Thymus (tissue), 11 donors: ENCODE measurements at regions not wholly inside any gene's neighbourhood (a gene's known extent, or its start where the extent isn't known, plus 50 kb on each side); places are given as distances from the start of the nearest gene placed in this dataset.

Source experiments
- DNase-seq, 9 donors: peaks; one replicate each; pipeline ENCODE4 v3.0.0-alpha.2; 2013; ENCODE audit warnings: low spot score in 9 of 9, low read depth in 6 of 9, missing footprints in 1 of 9
- H3K27ac ChIP-seq, 2 donors: one replicate each; pipeline ENCODE4 v1.5.1; 2013; ENCODE audit warnings: control low read depth in 1 of 2, low read depth in 1 of 2, low read length in 1 of 2, mild to moderate bottlenecking in 1 of 2, moderate library complexity in 1 of 2
- H3K27me3 ChIP-seq, 2 donors: one replicate each; pipeline ENCODE4 v1.5.1; 2013; ENCODE audit warnings: low read length in 1 of 2; ENCODE audit not compliant: control insufficient read depth in 2 of 2, insufficient read depth in 1 of 2
- H3K36me3 ChIP-seq, 2 donors: one replicate each; pipeline ENCODE4 v1.5.1; 2013; ENCODE audit warnings: low read length in 1 of 2, mild to moderate bottlenecking in 1 of 2, moderate library complexity in 1 of 2; ENCODE audit not compliant: control insufficient read depth in 2 of 2, insufficient read depth in 2 of 2
- H3K4me1 ChIP-seq, 2 donors: one replicate each; pipeline ENCODE4 v1.5.1; 2013; ENCODE audit warnings: low read length in 2 of 2; ENCODE audit not compliant: control insufficient read depth in 2 of 2, insufficient read depth in 2 of 2
- H3K4me3 ChIP-seq, 2 donors: one replicate each; pipeline ENCODE4 v1.5.1; 2013; ENCODE audit warnings: low read length in 2 of 2, control low read depth in 1 of 2, mild to moderate bottlenecking in 1 of 2
- H3K9me3 ChIP-seq, 2 donors: one replicate each; pipeline ENCODE4 v1.5.1; 2013; ENCODE audit warnings: low read length in 1 of 2, mild to moderate bottlenecking in 1 of 2; ENCODE audit not compliant: control insufficient read depth in 2 of 2, insufficient read depth in 1 of 2
- WGBS: extraction: QIAGEN DNeasy Blood & Tissue Kit; methylation state at CpG from one replicate; pipeline ENCODE4 v1.1.7; 2013; 5-methylcytosine and 5-hydroxymethylcytosine counted together
- donor health status: healthy.

DNA sequence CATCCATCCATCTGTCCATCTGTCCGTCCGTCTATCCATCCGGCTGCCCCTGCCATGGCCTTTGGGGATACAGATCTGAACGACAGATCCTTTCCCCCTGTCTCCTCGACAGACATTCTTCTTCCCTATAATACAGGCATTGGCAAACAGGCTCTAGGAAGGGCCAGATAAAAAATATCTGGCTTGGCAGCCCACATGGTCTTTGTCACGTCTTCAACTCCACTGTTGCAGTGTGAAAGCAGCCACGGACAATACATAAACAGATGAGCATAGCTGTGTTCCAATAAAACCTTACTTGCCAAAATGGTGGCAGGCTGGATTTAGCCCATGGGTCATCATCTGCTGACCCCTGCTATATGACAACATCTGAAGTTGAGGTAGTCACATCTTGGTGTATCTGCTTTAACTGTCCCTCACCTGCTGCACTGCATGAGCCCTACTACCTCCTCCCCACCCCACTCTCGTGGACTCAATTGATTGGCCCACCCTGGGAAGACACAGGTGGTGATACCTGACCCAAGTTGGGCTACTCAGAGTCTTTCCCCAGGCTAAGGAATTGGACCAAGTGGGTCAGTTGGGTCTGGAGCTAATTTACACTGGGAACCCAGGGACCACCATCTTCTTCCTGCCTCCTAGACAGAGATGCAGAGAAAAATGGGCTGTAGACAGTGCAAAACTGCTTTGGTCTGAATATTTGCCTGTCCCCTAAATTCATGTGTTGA lies 128.4 kb upstream of the SMAD3 start:
- Histone ChIP-seq H3K4me3 (no peak overlapping the region), H3K27me3 (no peaks in the 10 kb centered on the region)
- 83% methylated on average over 8 of the region's 8 CpGs for WGBS

DNA sequence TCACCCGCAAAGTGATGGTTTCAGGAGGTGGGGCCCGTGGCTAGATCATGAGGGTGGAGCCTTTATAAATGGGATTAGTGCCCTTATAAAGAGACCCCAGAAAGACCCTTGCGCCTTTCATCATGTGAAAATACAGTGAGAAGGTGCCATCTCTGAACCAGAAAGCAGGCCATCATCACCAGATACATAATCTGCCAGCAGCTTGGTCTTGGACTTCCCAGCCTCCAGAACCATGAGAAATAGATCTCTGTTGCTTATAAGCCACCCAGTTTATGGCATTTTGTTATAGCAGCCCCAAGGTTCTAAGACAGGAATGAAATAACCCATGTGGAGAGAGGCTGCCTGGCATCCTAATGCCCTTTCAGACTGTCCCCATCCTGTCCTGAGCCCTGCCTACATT lies 127.8 kb upstream of the SMAD3 start:
- no peak for DNase-seq
- peaks cover 2 to 5% of the 10 kb centered on the region in 2 donors for H3K9me3 ChIP-seq
- H3K27ac ChIP-seq = no peak overlapping the region
- WGBS = 96% methylated on average over 3 of the region's 3 CpGs
- H3K27me3 ChIP-seq = no peaks in the 10 kb centered on the region
- peaks cover 0 to 4% of the 10 kb centered on the region in 2 donors for H3K4me1 ChIP-seq
- H3K4me3 ChIP-seq = no peak overlapping the region
- no peaks in the 10 kb centered on the region for H3K36me3 ChIP-seq

More for the DNA sequence above, 128.4 kb upstream of the SMAD3 start:
- Histone ChIP-seq H3K9me3 (peaks cover 2 to 5% of the 10 kb centered on the region in 2 donors), H3K27ac (no peak overlapping the region), H3K4me1 (peaks cover 0 to 4% of the 10 kb centered on the region in 2 donors), H3K36me3 (no peaks in the 10 kb centered on the region)
- no peak for DNase-seq

DNA sequence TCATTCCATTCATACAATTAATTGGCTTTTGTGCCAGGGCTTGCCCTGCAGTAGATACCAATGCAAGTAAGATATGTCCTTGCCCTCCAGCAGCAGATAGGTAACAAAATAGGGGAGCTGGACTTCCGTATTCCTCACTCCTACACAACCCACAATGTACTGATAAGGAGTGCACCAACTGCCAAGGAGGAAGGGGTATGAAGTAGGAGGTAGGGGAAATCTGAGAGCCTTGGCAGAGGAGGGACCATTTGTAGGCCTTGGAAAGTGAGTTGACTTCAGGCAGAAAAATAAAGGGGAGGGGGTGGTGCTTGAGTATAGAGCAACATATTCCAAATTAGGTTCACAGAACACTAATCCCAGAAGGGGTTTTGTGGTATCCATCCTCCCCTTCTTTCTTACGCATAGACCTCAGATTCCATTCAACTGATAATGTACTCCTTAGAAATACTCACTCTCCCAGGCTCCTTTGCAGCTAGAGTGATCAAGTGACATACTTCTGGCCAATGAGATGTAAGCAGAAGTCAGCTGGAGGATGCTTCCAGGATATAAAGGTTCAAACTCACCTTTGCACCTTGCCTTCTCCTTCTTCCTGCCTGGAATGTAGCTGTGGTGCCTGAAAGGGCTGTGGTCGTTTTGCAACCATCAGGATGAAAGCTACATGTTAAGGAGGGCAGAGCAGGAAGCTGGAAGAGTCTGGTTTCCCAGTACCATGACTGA lies 127.1 kb upstream of the SMAD3 start:
- Histone ChIP-seq H3K27ac (no peak overlapping the region), H3K9me3 (peaks cover 2 to 5% of the 10 kb centered on the region in 2 donors), H3K27me3 (no peaks in the 10 kb centered on the region), H3K4me1 (peaks cover 0 to 4% of the 10 kb centered on the region in 2 donors), H3K4me3 (no peak overlapping the region), H3K36me3 (no peaks in the 10 kb centered on the region)
- WGBS = 94% methylated on average over 3 of the region's 3 CpGs
- no peak for DNase-seq

DNA sequence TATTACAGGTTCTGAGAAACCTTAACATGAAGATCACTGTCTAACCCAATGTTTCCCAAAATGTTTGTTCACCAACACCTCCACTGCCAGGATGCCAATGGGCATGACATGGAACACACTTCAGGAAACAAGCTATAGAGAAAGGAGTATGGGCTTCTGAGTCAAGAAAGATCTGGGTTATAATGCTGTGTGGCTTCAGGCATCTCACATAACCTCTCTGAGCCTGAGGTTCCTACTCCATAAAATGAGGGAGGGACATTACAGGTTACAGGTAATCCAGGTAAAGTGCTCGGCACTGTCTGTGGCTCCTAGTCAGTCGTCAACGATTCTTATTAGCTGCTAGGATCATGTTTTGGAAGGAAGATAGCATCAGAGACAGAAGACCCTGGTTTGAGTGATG lies 126.4 kb upstream of the SMAD3 start:
- Histone ChIP-seq H3K27me3 (no peaks in the 10 kb centered on the region), H3K27ac (no peak overlapping the region), H3K4me1 (peaks cover 0 to 4% of the 10 kb centered on the region in 2 donors), H3K9me3 (peaks cover 0 to 5% of the 10 kb centered on the region in 2 donors), H3K4me3 (no peak overlapping the region), H3K36me3 (no peaks in the 10 kb centered on the region)
- DNase-seq = no peak
- WGBS = 97% methylated on average over 3 of the region's 3 CpGs

DNA sequence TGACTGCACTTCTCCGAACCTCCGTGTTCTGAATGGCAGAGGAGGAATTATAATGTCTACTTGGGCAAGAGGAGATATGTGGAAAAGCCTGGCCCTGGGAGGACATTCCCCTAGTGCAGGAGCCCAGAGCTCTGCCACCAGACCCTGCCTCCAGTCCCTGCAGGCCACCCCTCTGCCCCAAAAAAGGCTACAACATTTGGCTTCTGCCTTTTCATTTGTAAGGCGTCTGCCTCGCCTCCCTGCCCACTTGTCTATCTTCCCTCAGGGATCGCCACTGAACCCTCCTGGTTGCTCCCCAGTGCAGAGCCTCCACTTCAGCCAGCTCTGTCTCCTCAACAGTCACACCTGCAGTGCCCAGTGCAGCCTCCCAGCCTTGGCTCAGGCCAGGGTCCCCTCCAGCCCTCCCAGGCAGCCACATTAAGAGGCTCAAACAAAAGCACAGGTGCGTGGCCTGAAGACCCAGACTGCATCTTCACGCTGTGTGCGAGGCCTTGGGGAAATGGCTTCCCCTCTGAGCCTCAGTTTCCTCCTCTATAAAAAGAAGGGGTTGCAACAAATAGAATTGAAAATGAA lies 125.9 kb upstream of the SMAD3 start:
- 89% methylated on average over 8 of the region's 8 CpGs for WGBS
- peaks cover 0 to 5% of the 10 kb centered on the region in 2 donors for H3K9me3 ChIP-seq
- H3K4me1 ChIP-seq = peaks cover 0 to 4% of the 10 kb centered on the region in 2 donors
- no peak for DNase-seq
- no peak overlapping the region for H3K27ac ChIP-seq
- no peaks in the 10 kb centered on the region for H3K36me3 ChIP-seq
- no peak overlapping the region for H3K4me3 ChIP-seq
- no peaks in the 10 kb centered on the region for H3K27me3 ChIP-seq

DNA sequence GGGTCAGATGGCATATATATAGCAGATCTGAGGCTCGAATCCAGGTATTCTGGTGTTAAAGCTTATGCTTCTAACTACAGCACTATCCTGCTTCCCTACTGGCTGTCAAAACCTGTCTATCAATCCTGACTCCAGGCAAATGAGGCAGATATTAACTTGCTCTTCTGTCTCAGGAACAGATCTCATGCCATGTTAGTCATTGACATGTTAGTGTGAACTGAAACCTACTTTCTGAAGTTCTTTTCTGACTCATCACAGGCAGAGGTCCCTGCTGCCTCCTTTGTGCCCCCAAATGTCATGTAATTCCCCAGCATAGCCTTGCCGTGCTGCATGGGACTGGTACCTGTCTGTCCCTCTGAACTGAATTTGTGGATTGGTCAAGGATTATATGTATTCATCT lies 125.0 kb upstream of the SMAD3 start:
- no peak for DNase-seq
- H3K9me3 ChIP-seq = peaks cover 0 to 5% of the 10 kb centered on the region in 2 donors
- H3K4me3 ChIP-seq = no peak overlapping the region
- peaks cover 0 to 4% of the 10 kb centered on the region in 2 donors for H3K4me1 ChIP-seq
- 96% methylated on average over 2 of the region's 2 CpGs for WGBS
- no peak overlapping the region for H3K27ac ChIP-seq
- no peaks in the 10 kb centered on the region for H3K27me3 ChIP-seq
- no peaks in the 10 kb centered on the region for H3K36me3 ChIP-seq

DNA sequence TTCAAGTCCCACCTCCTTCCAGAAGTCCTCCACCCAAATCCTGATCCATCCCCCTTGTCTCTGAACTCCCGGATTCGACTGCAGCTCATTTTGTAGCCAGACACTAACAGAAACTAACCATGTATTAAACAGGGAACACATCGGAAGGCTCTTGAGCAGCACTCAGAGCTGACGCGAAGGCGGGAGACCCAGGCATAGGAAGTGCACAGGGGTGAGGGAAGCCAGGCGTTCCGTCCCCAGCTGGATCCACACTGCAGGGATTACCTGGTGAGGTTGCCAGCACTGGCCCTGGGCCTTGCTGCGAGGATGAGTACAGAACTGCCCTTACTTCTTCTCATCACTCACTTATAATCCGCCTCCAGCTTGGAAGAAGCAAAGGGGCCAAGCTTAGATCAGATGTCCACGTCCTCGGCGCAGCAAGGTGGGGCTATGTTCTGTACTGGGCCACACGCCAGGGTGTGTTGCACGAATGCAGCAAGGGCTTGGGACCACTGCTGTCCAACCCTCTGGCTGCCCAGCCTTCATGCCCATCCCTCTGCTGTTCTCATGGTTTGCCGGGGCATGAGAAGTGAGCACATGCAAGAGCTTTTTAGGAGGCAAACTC lies 124.2 kb upstream of the SMAD3 start:
- Histone ChIP-seq H3K36me3 (no peaks in the 10 kb centered on the region), H3K9me3 (peaks cover 0 to 5% of the 10 kb centered on the region in 2 donors), H3K4me1 (no peaks in the 10 kb centered on the region), H3K27ac (no peak overlapping the region), H3K4me3 (no peak overlapping the region), H3K27me3 (no peaks in the 10 kb centered on the region)
- WGBS = 97% methylated on average over 16 of the region's 16 CpGs
- DNase-seq = no peak

DNA sequence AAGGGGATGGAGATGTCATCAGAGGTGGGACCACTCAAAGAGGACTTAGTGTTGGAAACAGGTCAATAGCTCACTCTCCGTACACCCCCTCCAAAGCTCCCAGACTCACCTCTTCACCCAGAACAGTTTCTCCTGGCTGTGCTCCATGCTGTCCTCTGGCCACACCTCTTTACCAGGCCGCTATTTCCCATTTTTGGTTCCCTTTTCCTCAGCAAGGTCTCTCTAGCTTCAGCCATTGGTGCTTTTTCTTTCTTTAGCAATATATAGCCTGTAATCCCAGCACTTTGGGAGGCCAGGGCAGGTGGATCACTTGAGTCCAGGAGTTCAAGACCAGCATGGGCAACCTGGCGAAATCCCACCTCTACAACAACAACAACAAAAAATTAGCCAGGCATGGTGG lies 123.6 kb upstream of the SMAD3 start:
- peaks cover 0 to 5% of the 10 kb centered on the region in 2 donors for H3K9me3 ChIP-seq
- 93% methylated on average over 3 of the region's 3 CpGs for WGBS
- H3K4me1 ChIP-seq = no peaks in the 10 kb centered on the region
- no peak for DNase-seq
- H3K27me3 ChIP-seq = no peaks in the 10 kb centered on the region
- H3K36me3 ChIP-seq = no peaks in the 10 kb centered on the region
- H3K4me3 ChIP-seq = no peak overlapping the region
- H3K27ac ChIP-seq = no peak overlapping the region
